Neural cell (in vitro differentiated cells): ENCODE measurements at regions not wholly inside any gene's neighbourhood (a gene's known extent, or its start where the extent isn't known, plus 50 kb on each side); places are given as distances from the start of the nearest gene placed in this dataset.

Experiments
- H2AFZ ChIP-seq: fragments of 200-600, 300-800 bp; sonication (generic), shearing (Covaris generic); 2 replicates; pipeline ENCODE4 v1.6.0; 2014; ENCODE audit warnings: low read depth, mild to moderate bottlenecking, antibody characterized with exemption, low read length, moderate library complexity
- H3F3A ChIP-seq: fragments of 200-600 bp; shearing (Covaris generic); 2 replicates; pipeline ENCODE4 v1.6.1; 2016; ENCODE audit warnings: mild to moderate bottlenecking, moderate library complexity, mixed read lengths, antibody characterized with exemption, low read length; ENCODE audit not compliant: insufficient read depth, poor library complexity, severe bottlenecking
- H3K27ac ChIP-seq: fragments of 200-600, 300-800 bp; sonication (generic), shearing (Covaris generic); 2 replicates; pipeline ENCODE4 v1.5.1; 2014; ENCODE audit warnings: mild to moderate bottlenecking, low read length, moderate library complexity
- H3K27me3 ChIP-seq: fragments of 300-800, 200-600 bp; sonication (generic), shearing (Covaris generic); 2 replicates; pipeline ENCODE4 v1.6.0; 2014; ENCODE audit warnings: mild to moderate bottlenecking, low read depth, low read length, moderate library complexity; ENCODE audit not compliant: insufficient read depth
- H3K36me3 ChIP-seq: fragments of 300-800, 200-600 bp; sonication (generic), shearing (Covaris generic); 2 replicates; pipeline ENCODE4 v1.5.1; 2014; ENCODE audit warnings: mild to moderate bottlenecking, antibody characterized with exemption, low read length, moderate library complexity; ENCODE audit not compliant: insufficient read depth
- H3K4me2 ChIP-seq: fragments of 300-800, 200-600 bp; sonication (generic), shearing (Covaris generic); 2 replicates; pipeline ENCODE4 v1.6.0; 2014; ENCODE audit warnings: mild to moderate bottlenecking, low read length
- H3K4me3 ChIP-seq: fragments of 300-800, 200-600 bp; sonication (generic), shearing (Covaris generic); 2 replicates; pipeline ENCODE4 v1.5.1; 2014; ENCODE audit warnings: mild to moderate bottlenecking, low read length, moderate library complexity
- H3K79me2 ChIP-seq: fragments of 200-600 bp; shearing (Covaris generic); replicated peaks from 2 replicates; pipeline ENCODE4 v1.6.0; 2014; ENCODE audit warnings: mild to moderate bottlenecking, low read length, moderate library complexity; ENCODE audit not compliant: insufficient read depth
- H3K9ac ChIP-seq: fragments of 300-800, 200-600 bp; sonication (generic), shearing (Covaris generic); 2 replicates; pipeline ENCODE4 v1.6.1; 2016; ENCODE audit warnings: mild to moderate bottlenecking, low read length, mixed read lengths
- H3K9me2 ChIP-seq: fragments of 200-600 bp; shearing (Covaris generic); 2 replicates; pipeline ENCODE4 v1.6.1; 2016; ENCODE audit warnings: mild to moderate bottlenecking, low read length, mixed read lengths; ENCODE audit not compliant: insufficient read depth
- H3K9me3 ChIP-seq: fragments of 200-600, 300-800 bp; sonication (generic), shearing (Covaris generic); 2 replicates; pipeline ENCODE4 v1.6.1; 2016; ENCODE audit warnings: mild to moderate bottlenecking, mixed run types, low read length, moderate library complexity, mixed read lengths
- H4K20me1 ChIP-seq: fragments of 200-600 bp; shearing (Covaris generic); 2 replicates; pipeline ENCODE4 v1.6.1; 2016; ENCODE audit warnings: mild to moderate bottlenecking, mixed run types; ENCODE audit not compliant: insufficient read depth
- EP300 ChIP-seq: fragments of 450-650 bp; conservative IDR thresholded peaks from 2 replicates; pipeline ENCODE4 v1.6.1; 2014; ENCODE audit warnings: antibody characterized with exemption, mild to moderate bottlenecking, moderate library complexity; ENCODE audit not compliant: poor library complexity, severe bottlenecking
- EZH2 ChIP-seq: fragments of 200-600, 300-800 bp; shearing (Covaris generic), sonication (generic); IDR thresholded peaks from 2 replicates; pipeline ENCODE4 v1.6.1; 2014; ENCODE audit warnings: antibody characterized with exemption, low read length, borderline replicate concordance, mild to moderate bottlenecking; ENCODE audit not compliant: insufficient read depth, poor library complexity, severe bottlenecking
- MXI1 ChIP-seq: fragments of 450-650 bp; conservative IDR thresholded peaks from 2 replicates; pipeline ENCODE4 v1.6.1; 2014; ENCODE audit warnings: antibody characterized with exemption, mild to moderate bottlenecking; ENCODE audit not compliant: poor library complexity, severe bottlenecking
- POLR2AphosphoS5 ChIP-seq: IDR thresholded peaks from 2 replicates; pipeline ENCODE4 v1.6.1; 2012
- RAD21 ChIP-seq: fragments of 450-650 bp; conservative IDR thresholded peaks from 2 replicates; pipeline ENCODE4 v1.6.1; 2014; ENCODE audit warnings: antibody characterized with exemption, mild to moderate bottlenecking, moderate library complexity
- SMC3 ChIP-seq: fragments of 450-650 bp; conservative IDR thresholded peaks from 2 replicates; pipeline ENCODE4 v1.6.1; 2014; ENCODE audit warnings: antibody characterized with exemption, mild to moderate bottlenecking, moderate library complexity; ENCODE audit not compliant: poor library complexity
- TAF1 ChIP-seq: IDR thresholded peaks from 2 replicates; pipeline ENCODE4 v1.6.1; 2012; ENCODE audit warnings: low read depth
- TF ChIP-seq, protein P1 (sequence below): IDR thresholded peaks from 2 replicates; pipeline ENCODE4 v1.6.1; 2012; ENCODE audit warnings: borderline replicate concordance
- TF ChIP-seq, protein P2 (sequence below): fragments of 450-650 bp; IDR thresholded peaks from 2 replicates; pipeline ENCODE4 v1.5.1; 2014; ENCODE audit warnings: antibody characterized with exemption, mild to moderate bottlenecking, moderate library complexity; ENCODE audit not compliant: poor library complexity, severe bottlenecking

DNA sequence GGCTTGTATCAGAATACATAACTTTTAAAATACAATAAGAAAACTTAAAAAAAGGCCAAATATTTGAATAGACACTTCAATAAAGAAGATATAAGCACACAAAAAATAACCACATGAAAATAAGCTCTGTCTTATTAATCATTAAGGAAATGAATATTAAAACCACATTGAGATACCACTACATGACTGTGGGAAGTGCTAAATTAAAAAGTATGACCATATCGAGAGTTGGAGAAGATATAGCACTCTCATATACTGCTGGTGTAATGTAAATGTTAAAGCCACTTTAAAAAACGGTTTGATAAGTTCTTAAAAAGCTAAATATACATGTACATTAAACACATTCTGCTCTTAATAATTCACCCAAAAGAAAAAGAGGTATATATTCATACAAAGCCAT lies 104.6 kb upstream of the TRIB2 start:
- no peak overlapping the region for H3K9ac ChIP-seq
- H3K79me2 ChIP-seq = no peaks in the 10 kb centered on the region
- no peak overlapping the region for H3K27ac ChIP-seq
- no peak overlapping the region for H3K4me2 ChIP-seq
- H3K4me3 ChIP-seq = no peak overlapping the region
- H4K20me1 ChIP-seq = no peaks in the 10 kb centered on the region
- H3K36me3 ChIP-seq = no peaks in the 10 kb centered on the region
- H3K9me3 ChIP-seq = no peaks in the 10 kb centered on the region
- H3K27me3 ChIP-seq = no peaks in the 10 kb centered on the region
- H3F3A ChIP-seq = no peaks in the 10 kb centered on the region
- H2AFZ ChIP-seq = no peak overlapping the region
- TF ChIP-seq POLR2AphosphoS5 = no peak
- H3K9me2 ChIP-seq = no peaks in the 10 kb centered on the region

DNA sequence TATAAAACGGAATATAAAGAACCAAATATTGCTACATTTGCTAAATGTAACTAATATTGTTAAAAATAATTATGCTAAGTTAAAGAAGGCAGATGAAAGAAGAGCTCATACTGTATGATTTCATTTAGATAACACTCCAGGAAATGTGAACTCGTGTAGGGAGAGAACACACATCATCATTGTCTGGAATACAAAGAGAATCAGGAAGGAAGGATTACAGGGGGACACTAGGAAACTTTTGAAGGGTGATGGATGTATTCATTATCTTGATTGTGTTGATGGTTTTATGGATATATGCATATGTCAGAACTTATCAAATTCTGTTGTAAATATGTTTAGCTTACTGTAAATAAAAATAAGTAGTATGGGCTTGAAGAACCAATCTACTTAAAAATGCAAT lies 104.1 kb upstream of the TRIB2 start:
- no peaks in the 10 kb centered on the region for H4K20me1 ChIP-seq
- TF ChIP-seq, protein P1, sequence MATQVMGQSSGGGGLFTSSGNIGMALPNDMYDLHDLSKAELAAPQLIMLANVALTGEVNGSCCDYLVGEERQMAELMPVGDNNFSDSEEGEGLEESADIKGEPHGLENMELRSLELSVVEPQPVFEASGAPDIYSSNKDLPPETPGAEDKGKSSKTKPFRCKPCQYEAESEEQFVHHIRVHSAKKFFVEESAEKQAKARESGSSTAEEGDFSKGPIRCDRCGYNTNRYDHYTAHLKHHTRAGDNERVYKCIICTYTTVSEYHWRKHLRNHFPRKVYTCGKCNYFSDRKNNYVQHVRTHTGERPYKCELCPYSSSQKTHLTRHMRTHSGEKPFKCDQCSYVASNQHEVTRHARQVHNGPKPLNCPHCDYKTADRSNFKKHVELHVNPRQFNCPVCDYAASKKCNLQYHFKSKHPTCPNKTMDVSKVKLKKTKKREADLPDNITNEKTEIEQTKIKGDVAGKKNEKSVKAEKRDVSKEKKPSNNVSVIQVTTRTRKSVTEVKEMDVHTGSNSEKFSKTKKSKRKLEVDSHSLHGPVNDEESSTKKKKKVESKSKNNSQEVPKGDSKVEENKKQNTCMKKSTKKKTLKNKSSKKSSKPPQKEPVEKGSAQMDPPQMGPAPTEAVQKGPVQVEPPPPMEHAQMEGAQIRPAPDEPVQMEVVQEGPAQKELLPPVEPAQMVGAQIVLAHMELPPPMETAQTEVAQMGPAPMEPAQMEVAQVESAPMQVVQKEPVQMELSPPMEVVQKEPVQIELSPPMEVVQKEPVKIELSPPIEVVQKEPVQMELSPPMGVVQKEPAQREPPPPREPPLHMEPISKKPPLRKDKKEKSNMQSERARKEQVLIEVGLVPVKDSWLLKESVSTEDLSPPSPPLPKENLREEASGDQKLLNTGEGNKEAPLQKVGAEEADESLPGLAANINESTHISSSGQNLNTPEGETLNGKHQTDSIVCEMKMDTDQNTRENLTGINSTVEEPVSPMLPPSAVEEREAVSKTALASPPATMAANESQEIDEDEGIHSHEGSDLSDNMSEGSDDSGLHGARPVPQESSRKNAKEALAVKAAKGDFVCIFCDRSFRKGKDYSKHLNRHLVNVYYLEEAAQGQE = no peak
- TF ChIP-seq MXI1 = no peak
- TF ChIP-seq EZH2 = no peak
- no peak for TF ChIP-seq EP300
- TF ChIP-seq SMC3 = no peak
- no peak for TF ChIP-seq RAD21
- TF ChIP-seq, protein P2, sequence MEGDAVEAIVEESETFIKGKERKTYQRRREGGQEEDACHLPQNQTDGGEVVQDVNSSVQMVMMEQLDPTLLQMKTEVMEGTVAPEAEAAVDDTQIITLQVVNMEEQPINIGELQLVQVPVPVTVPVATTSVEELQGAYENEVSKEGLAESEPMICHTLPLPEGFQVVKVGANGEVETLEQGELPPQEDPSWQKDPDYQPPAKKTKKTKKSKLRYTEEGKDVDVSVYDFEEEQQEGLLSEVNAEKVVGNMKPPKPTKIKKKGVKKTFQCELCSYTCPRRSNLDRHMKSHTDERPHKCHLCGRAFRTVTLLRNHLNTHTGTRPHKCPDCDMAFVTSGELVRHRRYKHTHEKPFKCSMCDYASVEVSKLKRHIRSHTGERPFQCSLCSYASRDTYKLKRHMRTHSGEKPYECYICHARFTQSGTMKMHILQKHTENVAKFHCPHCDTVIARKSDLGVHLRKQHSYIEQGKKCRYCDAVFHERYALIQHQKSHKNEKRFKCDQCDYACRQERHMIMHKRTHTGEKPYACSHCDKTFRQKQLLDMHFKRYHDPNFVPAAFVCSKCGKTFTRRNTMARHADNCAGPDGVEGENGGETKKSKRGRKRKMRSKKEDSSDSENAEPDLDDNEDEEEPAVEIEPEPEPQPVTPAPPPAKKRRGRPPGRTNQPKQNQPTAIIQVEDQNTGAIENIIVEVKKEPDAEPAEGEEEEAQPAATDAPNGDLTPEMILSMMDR = no peak
- no peak for TF ChIP-seq POLR2AphosphoS5
- TF ChIP-seq TAF1 = no peak
- no peak overlapping the region for H2AFZ ChIP-seq
- no peak overlapping the region for H3K27ac ChIP-seq
- no peak overlapping the region for H3K9ac ChIP-seq
- no peaks in the 10 kb centered on the region for H3K36me3 ChIP-seq
- no peak overlapping the region for H3K4me2 ChIP-seq
- no peaks in the 10 kb centered on the region for H3K9me3 ChIP-seq
- no peak overlapping the region for H3K4me3 ChIP-seq
- no peaks in the 10 kb centered on the region for H3K79me2 ChIP-seq
- no peaks in the 10 kb centered on the region for H3F3A ChIP-seq
- no peaks in the 10 kb centered on the region for H3K9me2 ChIP-seq
- H3K27me3 ChIP-seq = no peaks in the 10 kb centered on the region

DNA sequence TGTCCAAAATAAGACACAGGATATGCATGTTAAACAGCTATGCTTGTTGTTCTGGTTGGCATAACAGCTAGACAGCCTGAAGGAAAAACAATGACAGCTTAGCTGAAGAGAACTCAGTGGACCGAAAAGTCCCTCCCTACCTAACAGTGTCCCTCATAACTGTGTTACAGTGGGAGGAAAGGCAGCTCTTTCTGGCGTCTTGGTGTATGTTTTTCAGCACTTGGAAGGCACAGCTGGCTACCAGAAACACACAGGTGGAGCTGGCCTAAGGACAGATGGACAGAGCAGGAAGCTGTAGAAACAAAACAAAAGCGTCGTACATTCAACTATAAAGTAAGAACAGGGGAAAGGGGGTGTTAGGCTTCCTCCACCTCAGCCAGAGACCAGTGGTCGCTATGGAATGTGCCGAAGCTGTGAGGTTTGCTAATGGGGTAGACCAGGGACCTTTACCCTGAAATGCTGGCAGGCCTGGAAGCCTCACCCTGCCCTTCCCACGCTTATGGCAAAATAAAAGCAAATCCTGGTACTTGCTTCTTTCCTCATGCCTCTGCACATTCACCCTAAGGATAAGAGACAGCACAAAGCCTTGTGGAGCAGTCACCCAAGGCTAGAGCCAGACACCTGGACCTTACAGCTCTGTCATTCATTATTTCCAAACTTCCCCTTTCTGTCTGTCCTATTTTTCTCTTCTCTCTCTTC lies 103.5 kb upstream of the TRIB2 start:
- no peaks in the 10 kb centered on the region for H3K79me2 ChIP-seq
- no peak overlapping the region for H2AFZ ChIP-seq

More for the DNA sequence above, 103.5 kb upstream of the TRIB2 start:
- H3K27ac ChIP-seq = no peak overlapping the region
- H3F3A ChIP-seq = no peaks in the 10 kb centered on the region
- H3K4me2 ChIP-seq = no peak overlapping the region
- no peak for TF ChIP-seq SMC3
- no peak for TF ChIP-seq RAD21
- TF ChIP-seq EZH2 = no peak
- TF ChIP-seq, protein P2 = no peak
- TF ChIP-seq POLR2AphosphoS5 = no peak
- TF ChIP-seq, protein P1 = no peak
- TF ChIP-seq EP300 = no peak
- no peak overlapping the region for H3K9ac ChIP-seq
- H4K20me1 ChIP-seq = no peaks in the 10 kb centered on the region
- no peak overlapping the region for H3K4me3 ChIP-seq
- H3K36me3 ChIP-seq = no peaks in the 10 kb centered on the region
- no peaks in the 10 kb centered on the region for H3K9me2 ChIP-seq
- H3K9me3 ChIP-seq = no peaks in the 10 kb centered on the region
- no peaks in the 10 kb centered on the region for H3K27me3 ChIP-seq
